ENCODE measurements at regions not wholly inside any gene's neighbourhood (a gene's known extent, or its start where the extent isn't known, plus 50 kb on each side); places are given as distances from the start of the nearest gene placed in this dataset.

DNA sequence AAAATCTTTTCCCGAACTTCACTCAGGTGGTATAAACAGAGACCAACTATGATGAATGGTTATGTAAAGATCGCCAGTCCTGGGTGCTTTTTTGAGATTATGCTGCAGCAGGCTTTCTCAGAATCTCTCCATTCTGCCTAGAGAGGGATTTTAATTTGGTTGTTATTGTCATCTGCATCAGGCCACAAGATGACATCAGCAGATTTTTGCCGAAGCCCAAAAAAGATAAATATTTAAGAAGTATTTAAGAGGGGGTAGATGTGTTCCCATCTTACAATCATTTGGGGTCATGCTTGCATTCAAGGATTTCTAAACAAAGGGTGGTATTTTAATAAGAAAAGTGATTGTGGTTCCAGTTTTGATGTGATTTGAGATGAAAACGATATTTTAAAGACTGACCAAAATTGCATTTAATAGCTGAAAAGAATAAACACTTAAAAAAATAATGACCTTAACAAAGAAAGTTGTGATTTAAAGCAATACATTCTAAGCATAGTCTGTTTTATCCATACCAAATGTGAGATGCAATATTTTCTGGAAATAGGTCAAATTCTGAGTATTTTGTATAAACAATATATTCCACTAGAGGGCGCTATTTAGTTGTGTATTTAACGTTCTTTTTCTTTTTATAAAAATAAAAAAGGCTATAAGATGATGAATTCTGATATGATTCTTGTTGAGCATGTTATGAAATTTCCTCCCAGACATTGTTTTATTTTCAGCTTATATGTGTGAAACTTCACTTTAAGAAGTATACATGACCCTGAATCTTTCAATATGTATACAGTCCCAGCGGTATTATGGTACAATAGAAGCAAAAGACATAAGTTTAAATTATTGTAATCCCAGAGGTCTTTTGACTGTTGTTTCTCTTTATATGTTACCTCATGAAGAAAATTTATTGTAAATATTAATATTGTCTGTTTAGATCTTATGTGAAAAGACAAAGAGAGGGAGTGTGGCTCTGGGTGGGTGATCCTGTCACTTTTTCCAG is 51.0 kb upstream of the ZFP64 start:
- no peak for DNase-seq
